SIG-M5 treated with dmso at 0.1 percent for 504 hours (cell line): ENCODE measurements at regions not wholly inside any gene's neighbourhood (a gene's known extent, or its start where the extent isn't known, plus 50 kb on each side); places are given as distances from the start of the nearest gene placed in this dataset.
"Not testable (repeated sequence)": the region's sequence is repeated elsewhere in the genome, so short reads cannot be mapped to it uniquely, and the experiment has no call there.

Source experiments
- DNase-seq: peaks from one replicate; lab custom pipeline; 2025; ENCODE audit not compliant: unreplicated experiment; lab: John Stamatoyannopoulos, UW

DNA sequence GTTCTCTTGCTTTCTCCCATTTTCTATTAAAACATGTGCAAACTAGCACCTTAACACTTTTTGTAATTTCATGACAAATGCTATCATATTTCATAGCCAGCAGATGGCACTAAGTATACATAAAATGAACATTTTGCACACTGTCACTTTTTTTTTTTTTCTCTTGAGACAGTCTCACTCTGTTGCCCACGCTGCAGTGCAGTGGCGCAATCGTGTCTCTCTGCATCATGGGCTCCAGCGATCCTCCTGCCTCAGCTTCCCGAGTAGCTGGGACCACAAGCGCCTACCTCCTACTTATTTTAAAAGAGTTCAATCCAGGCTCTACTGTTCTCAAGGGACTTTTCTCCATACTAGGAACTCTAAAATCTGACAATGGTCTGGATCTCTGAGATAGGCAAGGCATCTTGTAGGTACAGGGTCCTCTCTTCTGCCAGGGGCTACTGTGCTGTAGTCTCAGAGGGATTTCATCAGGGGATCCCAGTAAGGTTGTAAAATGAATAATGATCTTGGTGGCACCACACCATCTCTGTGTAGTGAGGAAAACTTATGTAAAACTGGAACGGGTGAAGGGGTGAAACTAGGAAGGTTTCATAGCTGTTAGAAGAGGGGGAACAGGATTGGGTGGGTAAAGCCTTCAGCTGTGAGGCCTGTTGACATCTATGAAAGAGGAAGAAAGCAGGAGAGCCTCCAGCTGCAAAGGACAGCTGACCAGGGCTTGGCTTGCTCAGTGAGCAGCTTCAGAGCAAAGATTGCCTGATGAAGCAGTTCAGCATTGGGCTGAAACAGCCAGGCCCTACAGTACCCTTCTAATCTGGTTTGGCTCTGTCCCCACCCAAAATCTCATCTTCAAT lies 196.9 kb downstream of the AVL9 start:
- peak; percentile 54 for DNase-seq

- DNase-seq, result not testable (repeated sequence)
Measured at GRCh38 chr7:32688092-32688491, 192.8 kb downstream of the AVL9 start.

GRCh38 chr7:32681174-32681518 lies 185.9 kb downstream of the AVL9 start:
- DNase-seq, result no peak

- peak; percentile 53 for DNase-seq
Measured at GRCh38 chr7:32680259-32681173, 185.2 kb downstream of the AVL9 start.

GRCh38 chr7:32679192-32679591 lies 183.9 kb downstream of the AVL9 start:
- no peak for DNase-seq

DNA sequence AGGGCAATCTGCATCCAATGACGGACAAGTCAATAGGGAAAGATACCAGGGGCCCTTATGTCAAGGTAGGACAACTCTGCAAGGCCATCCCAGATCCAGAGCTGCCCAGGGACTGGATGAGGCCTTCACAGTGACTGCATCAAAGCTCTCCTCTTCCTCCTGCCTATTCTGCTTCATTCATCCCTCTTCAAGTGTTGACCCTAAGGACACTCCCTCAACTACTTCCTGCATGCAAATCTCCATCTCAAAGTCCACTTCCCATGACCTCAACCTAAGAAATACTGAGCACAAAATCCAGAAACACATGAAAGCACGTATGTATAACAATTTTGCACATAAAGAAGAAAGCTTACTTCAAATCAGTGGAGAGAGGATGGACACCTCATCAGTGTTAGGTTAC lies 182.3 kb downstream of the AVL9 start:
- no peak for DNase-seq

DNA sequence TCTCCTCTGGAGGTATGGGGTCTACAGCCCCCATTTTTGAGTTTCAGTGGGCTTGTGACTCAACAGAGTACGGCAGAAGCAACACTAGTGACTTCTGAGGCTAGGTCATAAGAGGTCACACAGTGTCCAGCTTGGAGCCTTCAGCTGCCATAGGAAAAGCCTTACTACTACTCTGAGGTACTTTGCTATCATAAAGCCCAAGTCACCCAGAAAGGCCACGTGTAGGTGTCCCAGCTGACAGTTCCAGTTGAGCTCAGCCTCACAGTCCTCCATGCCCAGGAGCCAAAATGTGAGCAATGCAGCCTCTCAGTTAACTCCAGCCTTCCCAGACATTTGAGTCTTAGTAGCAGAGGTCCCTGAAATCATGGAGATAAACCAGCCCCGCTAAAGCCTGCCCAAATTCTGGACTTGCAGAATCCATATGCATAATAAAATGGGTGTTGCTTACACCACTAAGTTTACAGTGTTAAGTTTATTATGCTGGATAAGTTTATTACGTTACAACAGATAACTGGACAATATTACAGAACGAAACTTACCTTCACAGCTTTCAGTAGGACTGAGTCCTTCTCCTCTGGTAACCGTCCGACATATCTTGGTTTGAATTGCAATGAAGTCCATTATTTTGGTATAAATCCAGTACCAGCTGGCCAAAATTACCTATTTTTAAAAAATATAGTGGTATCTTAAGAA lies 181.1 kb downstream of the AVL9 start:
- no peak for DNase-seq

DNA sequence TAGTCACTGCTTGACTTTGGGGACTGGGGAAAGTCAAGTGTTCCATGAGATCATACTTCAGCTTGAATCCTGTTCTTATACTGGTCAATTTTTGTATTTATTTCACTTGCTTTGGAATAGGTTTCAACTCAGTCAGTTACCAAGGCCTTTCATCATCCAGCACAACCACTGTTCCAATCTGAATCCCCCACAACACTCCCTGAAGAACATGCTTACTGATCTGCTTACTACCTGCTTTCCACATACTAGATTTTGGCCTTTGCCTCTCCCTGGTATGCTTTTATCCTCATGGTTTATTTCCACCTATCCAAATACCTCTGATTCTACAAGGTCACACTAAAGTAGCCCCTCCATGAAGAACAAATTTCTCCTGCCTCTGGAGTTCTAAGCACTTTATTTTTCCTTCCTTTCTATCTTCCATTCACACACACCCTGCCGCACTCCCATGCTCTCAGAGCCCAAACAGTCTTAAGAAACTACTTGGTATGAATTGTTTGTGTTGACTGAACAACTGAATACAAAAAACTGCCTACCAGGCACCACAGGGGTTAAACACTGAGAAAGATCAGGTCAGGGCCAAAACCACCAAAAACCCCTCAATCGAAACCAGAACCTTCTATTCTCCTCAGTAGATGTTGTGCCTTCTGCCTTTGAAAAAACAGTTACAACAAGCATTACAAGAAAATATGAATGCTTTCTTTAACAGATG lies 178.1 kb downstream of the AVL9 start:
- no peak for DNase-seq

DNA sequence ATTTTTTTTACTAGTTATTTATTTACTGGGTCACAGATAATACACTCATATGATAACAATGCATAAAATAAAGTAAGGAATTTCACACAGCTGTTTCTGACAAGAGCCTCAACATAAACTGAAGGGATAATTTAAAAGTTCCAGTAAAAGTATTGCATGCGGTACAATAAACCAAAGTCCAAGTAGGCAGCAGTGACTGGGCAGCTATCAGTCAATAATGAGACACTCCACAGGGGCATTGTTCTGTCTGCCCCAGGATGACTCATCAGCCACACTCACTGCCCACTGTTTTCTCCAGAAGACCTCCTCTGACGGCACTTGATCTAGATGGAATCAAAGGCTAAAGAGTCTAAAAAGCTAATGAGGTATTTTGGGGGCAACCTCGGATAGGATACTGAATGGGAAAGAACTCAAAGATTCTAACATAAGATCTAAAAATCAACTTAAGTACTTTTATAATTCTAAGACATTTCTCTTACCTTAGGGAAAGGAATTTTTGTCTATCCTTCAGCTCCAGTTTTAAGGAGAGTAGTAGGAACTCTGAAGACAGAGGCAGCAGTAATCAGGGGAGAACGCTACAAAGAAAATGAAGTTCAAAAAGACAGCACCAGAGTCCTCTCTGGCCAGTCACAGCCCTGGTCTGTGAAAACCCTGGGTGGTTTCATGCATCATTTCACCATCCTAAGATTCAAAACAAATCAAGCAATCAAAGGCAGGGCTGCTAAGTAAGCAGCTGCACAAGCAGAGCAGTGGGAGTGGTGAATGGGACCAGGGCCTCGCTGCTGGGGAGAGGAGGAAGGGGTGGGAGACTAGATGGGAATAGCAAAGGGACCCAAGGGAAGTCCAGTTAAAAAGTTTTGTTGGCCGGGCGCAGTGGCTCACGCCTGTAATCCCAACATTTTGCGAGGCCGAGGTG lies 175.1 kb downstream of the AVL9 start:
- DNase-seq, result no peak

GRCh38 chr7:32669173-32669870 lies 174.0 kb downstream of the AVL9 start:
- not testable (repeated sequence) for DNase-seq

GRCh38 chr7:32668387-32669097 lies 173.3 kb downstream of the AVL9 start:
- DNase-seq, result not testable (repeated sequence)

DNA sequence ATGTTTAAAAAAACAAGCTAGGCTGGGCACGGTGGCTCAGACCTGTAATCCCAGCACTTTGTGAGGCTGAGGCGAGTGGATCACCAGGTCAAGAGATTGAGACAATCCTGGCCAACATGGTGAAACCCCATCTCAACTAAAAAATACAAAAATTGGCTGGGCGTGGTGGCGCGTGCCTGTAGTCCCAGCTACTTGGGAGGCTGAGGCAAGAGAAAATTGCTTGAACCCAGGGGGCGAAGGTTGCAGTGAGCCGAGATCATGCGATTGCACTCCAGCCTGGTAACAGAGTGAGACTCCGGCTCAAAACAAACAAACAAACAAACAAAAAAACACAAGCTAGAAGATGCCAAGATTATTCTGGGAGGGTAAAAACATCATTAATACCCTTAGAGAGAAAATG lies 172.3 kb downstream of the AVL9 start:
- not testable (repeated sequence) for DNase-seq

- not testable (repeated sequence) for DNase-seq
Measured at GRCh38 chr7:32663805-32664211, 168.5 kb downstream of the AVL9 start.

DNA sequence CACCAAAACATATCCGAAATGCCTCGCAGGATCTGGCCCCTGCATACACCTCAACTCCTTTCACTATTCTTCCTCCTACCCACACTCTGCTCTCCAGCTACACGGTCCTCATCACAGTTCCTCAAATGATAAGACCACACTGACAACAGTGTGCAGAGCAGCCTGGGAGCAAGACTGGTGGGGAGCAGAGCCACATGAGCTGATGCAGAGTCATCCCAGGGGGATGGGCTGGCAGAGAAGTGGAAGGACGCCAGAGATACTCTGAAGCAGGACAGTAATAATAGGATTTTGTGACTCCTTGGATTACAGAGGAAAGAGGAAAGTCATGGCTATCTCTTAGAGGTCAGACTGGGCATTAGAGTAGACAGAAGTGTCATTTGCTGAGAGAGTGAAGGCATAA lies 167.2 kb downstream of the AVL9 start:
- DNase-seq, result peak; percentile 50

DNA sequence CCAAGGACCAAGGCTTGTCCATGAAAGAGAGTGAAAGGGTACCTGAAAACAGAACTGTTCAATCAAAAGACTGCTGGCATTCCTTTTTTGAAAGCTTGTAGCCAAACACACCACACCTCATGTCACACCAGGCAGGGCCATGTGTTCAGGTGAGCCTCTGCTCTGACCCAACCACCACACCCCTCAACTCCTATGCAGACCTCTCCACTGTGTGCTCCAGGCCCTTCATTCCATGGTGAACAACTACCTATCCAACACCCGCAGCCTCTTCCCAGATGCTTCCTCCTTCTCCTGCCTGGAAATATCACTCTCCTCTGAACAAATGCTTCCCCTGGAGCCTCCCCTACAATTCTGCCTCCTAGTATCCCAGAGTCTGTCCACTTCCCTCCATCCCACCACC lies 166.6 kb downstream of the AVL9 start:
- no peak for DNase-seq

DNA sequence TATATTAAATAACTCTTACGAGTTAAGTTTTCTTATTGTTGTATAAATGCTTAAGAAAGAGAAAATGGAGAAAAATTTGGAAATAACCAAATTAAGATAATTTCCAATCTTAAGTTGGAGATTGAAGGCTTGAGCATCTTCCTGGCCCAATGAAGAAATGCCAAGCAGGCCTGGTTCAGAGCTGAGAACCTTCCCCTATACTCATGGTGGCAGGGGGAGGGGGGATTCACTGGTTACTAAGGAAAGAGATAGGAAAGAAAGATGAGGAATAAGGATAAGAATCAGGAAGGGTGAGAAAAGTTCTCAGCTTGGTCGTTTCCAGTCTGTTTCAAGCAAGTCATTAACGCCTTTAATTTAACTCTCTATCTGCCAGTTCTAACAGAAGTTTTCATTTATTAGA lies 166.2 kb downstream of the AVL9 start:
- DNase-seq, result no peak

DNA sequence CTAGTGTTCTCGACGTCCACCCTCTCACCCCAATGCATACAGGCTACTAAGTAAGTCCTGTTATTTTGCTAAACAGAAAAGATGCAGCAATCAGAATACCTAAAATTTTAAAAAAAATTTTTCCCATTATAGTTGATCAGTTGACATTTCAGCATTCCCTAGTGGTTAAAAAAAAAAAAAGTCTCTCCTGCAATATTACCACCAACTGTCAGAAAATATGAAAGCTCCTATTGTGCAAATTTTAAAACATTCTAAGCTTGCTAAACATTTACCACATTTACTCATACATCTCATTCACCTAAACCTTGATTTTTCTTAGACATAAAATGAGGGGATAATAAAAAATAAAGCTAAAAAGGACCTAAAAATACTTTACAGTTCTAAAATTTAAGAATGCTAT lies 165.6 kb downstream of the AVL9 start:
- DNase-seq, result no peak

- no peak for DNase-seq
Measured at GRCh38 chr7:32659853-32660252, 164.6 kb downstream of the AVL9 start.

DNA sequence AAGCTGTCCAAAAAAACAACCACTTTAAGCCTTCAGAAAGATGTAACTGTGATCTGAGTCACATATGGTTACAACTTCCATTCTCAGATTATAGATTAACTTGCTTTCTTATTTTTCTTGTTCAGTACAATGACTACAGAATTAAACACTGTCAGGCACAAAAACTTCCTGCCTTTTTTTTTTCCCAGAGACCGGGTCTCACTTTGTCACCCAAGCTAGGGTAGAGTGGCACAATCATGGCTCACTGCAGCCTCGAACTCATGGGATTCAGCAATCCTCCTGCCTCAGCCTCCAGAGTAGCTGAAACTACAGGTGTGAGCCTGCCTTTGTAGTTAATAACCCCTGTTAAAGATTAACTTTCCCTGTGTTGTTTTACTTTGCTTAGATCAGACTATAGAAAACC lies 163.2 kb downstream of the AVL9 start:
- no peak for DNase-seq
